GM12872 (cell line): ENCODE measurements at regions not wholly inside any gene's neighbourhood (a gene's known extent, or its start where the extent isn't known, plus 50 kb on each side); places are given as distances from the start of the nearest gene placed in this dataset.

Source experiments
- CTCF ChIP-seq: IDR thresholded peaks from 3 replicates; pipeline ENCODE4 v1.5.1; 2011; ENCODE audit warnings: low read depth, mild to moderate bottlenecking, low read length, moderate library complexity; ENCODE audit not compliant: insufficient read depth

- no peak for TF ChIP-seq CTCF
These were observed 466.3 kb downstream of the ZIC1 start for GRCh38 chr3:147875498-147875897.

GRCh38 chr3:147881933-147882332, 472.8 kb downstream of the ZIC1 start:
- TF ChIP-seq CTCF: no peak

GRCh38 chr3:147886879-147887278, 477.7 kb downstream of the ZIC1 start:
- TF ChIP-seq CTCF: no peak

- no peak for TF ChIP-seq CTCF
These were observed 478.6 kb downstream of the ZIC1 start for GRCh38 chr3:147887797-147888196.

- no peak for TF ChIP-seq CTCF
These were observed 480.9 kb downstream of the ZIC1 start for GRCh38 chr3:147890114-147890513.

GRCh38 chr3:147895509-147895908, 486.3 kb downstream of the ZIC1 start:
- no peak for TF ChIP-seq CTCF

GRCh38 chr3:147900851-147901250, 491.7 kb downstream of the ZIC1 start:
- no peak for TF ChIP-seq CTCF

- no peak for TF ChIP-seq CTCF
These were observed 493.9 kb downstream of the ZIC1 start for GRCh38 chr3:147903026-147903425.
